A673 (cell line): ENCODE measurements at regions not wholly inside any gene's neighbourhood (a gene's known extent, or its start where the extent isn't known, plus 50 kb on each side); places are given as distances from the start of the nearest gene placed in this dataset.

ENCODE experiments used
- BruUV-seq: library from RNA; stranded (reverse); fragments of 400-500 nt; replicated peaks from 2 replicates; lab custom pipeline; 2021; lab: Mats Ljungman, UMichigan
- CTCF ChIA-PET: fragments of 300-600 bp; sonication (Branson Sonifier 250); formaldehyde crosslinking; loops from one replicate; lab custom pipeline; 2022; ENCODE audit warnings: antibody characterized with exemption; lab: Charles Lee
- POLR2A ChIA-PET: fragments of 300-600 bp; sonication (Branson Sonifier 250); formaldehyde crosslinking; loops from one replicate; lab custom pipeline; 2022; ENCODE audit warnings: antibody characterized with exemption; ENCODE audit not compliant: low non-redundant PET; lab: Charles Lee
- DNase-seq: peaks from one replicate; pipeline ENCODE4 v3.0.0-alpha.2; 2015; ENCODE audit warnings: low spot score
- H3K27ac ChIP-seq: fragments of 200-600 bp; sonication (generic); 2 replicates; pipeline ENCODE4 v1.5.1; 2016; ENCODE audit warnings: mixed run types, low read depth, mild to moderate bottlenecking, mixed read lengths, antibody characterized with exemption, low read length; ENCODE audit not compliant: poor library complexity, severe bottlenecking
- H3K27me3 ChIP-seq: fragments of 200-600 bp; sonication (generic); replicated peaks from 2 replicates; pipeline ENCODE4 v1.6.1; 2017; ENCODE audit warnings: mixed run types, low read depth, mild to moderate bottlenecking, mixed read lengths, antibody characterized with exemption, low read length; ENCODE audit not compliant: insufficient read depth, poor library complexity
- H3K36me3 ChIP-seq: fragments of 200-600 bp; sonication (generic); 2 replicates; pipeline ENCODE4 v1.6.1; 2016; ENCODE audit warnings: mixed run types, mild to moderate bottlenecking, mixed read lengths, antibody characterized with exemption, low read length; ENCODE audit not compliant: insufficient read depth, poor library complexity, severe bottlenecking
- H3K4me1 ChIP-seq: fragments of 200-600 bp; sonication (generic); 2 replicates; pipeline ENCODE4 v1.6.1; 2017; ENCODE audit warnings: mixed run types, mild to moderate bottlenecking, mixed read lengths, antibody characterized with exemption, low read length; ENCODE audit not compliant: insufficient read depth, poor library complexity, severe bottlenecking
- H3K4me3 ChIP-seq: fragments of 200-600 bp; sonication (generic); 2 replicates; pipeline ENCODE4 v1.5.1; 2016; ENCODE audit warnings: low read depth, mixed run types, mild to moderate bottlenecking, mixed read lengths, low read length; ENCODE audit not compliant: poor library complexity, severe bottlenecking
- H3K9me3 ChIP-seq: fragments of 200-600 bp; sonication (generic); 2 replicates; pipeline ENCODE4 v1.6.1; 2016; ENCODE audit warnings: mixed run types, low read depth, mild to moderate bottlenecking, mixed read lengths, antibody characterized with exemption, low read length; ENCODE audit not compliant: poor library complexity, severe bottlenecking
- CTCF ChIP-seq: fragments of 300-800, 200-600 bp; sonication (generic); conservative IDR thresholded peaks from 2 replicates; pipeline ENCODE4 v1.5.1; 2017; ENCODE audit warnings: low read depth, mild to moderate bottlenecking, antibody characterized with exemption, low read length, moderate library complexity, mixed read lengths
- EZH2 ChIP-seq: fragments of 200-600 bp; sonication (generic); IDR thresholded peaks from 2 replicates; pipeline ENCODE4 v1.6.1; 2017; ENCODE audit warnings: borderline replicate concordance, low read depth, mild to moderate bottlenecking, mixed read lengths, antibody characterized with exemption, low read length; ENCODE audit not compliant: poor library complexity, severe bottlenecking
- intact Hi-C: fragments of 100-400 bp; cut with micrococcal nuclease; formaldehyde crosslinking; loops from one replicate; pipeline ENCODE4 v1.10.0; 2022; ENCODE audit not compliant: unreplicated experiment

GRCh38 chr13:40362502-40362901, 303.9 kb downstream of the FOXO1 start:
- no peak overlapping the region for H3K4me3 ChIP-seq
- ChIA-PET POLR2A (no interaction called here), CTCF (no interaction called here)
- TF ChIP-seq CTCF (no peak), EZH2 (no peak)
- no peak for DNase-seq
- intact Hi-C loops: no loop called here
- no peaks in the 10 kb centered on the region for H3K9me3 ChIP-seq
- no peaks in the 10 kb centered on the region for H3K27me3 ChIP-seq
- no TSS peak for BruUV-seq
- H3K27ac ChIP-seq: no peak overlapping the region
- no peaks in the 10 kb centered on the region for H3K4me1 ChIP-seq
- H3K36me3 ChIP-seq: no peaks in the 10 kb centered on the region

GRCh38 chr13:40363653-40364052, 302.8 kb downstream of the FOXO1 start:
- H3K9me3 ChIP-seq: no peaks in the 10 kb centered on the region
- ChIA-PET CTCF (no interaction called here), POLR2A (no interaction called here)
- H3K36me3 ChIP-seq: no peaks in the 10 kb centered on the region
- no peaks in the 10 kb centered on the region for H3K4me1 ChIP-seq
- no TSS peak for BruUV-seq
- H3K27me3 ChIP-seq: no peaks in the 10 kb centered on the region
- H3K27ac ChIP-seq: no peak overlapping the region
- no peak for DNase-seq
- H3K4me3 ChIP-seq: no peak overlapping the region
- TF ChIP-seq CTCF (no peak), EZH2 (no peak)
- intact Hi-C loops: no loop called here

- CTCF ChIA-PET: no interaction called here
- TF ChIP-seq CTCF (no peak), EZH2 (no peak)
- intact Hi-C loops: no loop called here
- Histone ChIP-seq H3K36me3 (no peaks in the 10 kb centered on the region), H3K4me3 (no peak overlapping the region), H3K9me3 (no peaks in the 10 kb centered on the region), H3K27ac (no peak overlapping the region), H3K27me3 (no peaks in the 10 kb centered on the region), H3K4me1 (no peaks in the 10 kb centered on the region)
- POLR2A ChIA-PET: no interaction called here
- no TSS peak for BruUV-seq
- no peak for DNase-seq
Observed at GRCh38 chr13:40366119-40366518, 300.3 kb downstream of the FOXO1 start.
